Keratinocyte (primary cell): ENCODE measurements at regions not wholly inside any gene's neighbourhood (a gene's known extent, or its start where the extent isn't known, plus 50 kb on each side); places are given as distances from the start of the nearest gene placed in this dataset.

Source experiments
- DNase-seq: peaks from one replicate; pipeline ENCODE4 v3.0.0-alpha.2; 2011; ENCODE audit warnings: low read depth, missing footprints, low spot score
- FAIRE-seq: peaks from 2 replicates; lab custom pipeline; 2011; peaks lifted over from hg19 to GRCh38; lab: Jason Lieb, UNC
- H2AFZ ChIP-seq: 2 replicates; pipeline ENCODE4 v1.6.0; 2012; ENCODE audit warnings: low read length, control low read depth, inconsistent platforms; ENCODE audit not compliant: control insufficient read depth
- H3K27ac ChIP-seq: 2 replicates; pipeline ENCODE4 v1.5.1; 2011; ENCODE audit warnings: low read length; ENCODE audit not compliant: control insufficient read depth, insufficient read depth
- H3K27me3 ChIP-seq: 3 replicates; pipeline ENCODE4 v1.6.0; 2011; ENCODE audit warnings: low read length; ENCODE audit not compliant: control insufficient read depth, insufficient read depth; ENCODE audit errors: extremely low read depth
- H3K36me3 ChIP-seq, 2 experiments: 2 replicates in 1 of 2; 3 replicates in 1 of 2; pipeline ENCODE4 v1.5.1; 2011; ENCODE audit warnings: low read length in 2 of 2, mild to moderate bottlenecking in 1 of 2; ENCODE audit not compliant: control insufficient read depth in 2 of 2, insufficient read depth in 2 of 2; ENCODE audit errors: extremely low read depth in 1 of 2
- H3K4me1 ChIP-seq: 3 replicates; pipeline ENCODE4 v1.5.1; 2011; ENCODE audit warnings: low read length; ENCODE audit not compliant: control insufficient read depth, insufficient read depth; ENCODE audit errors: extremely low read depth
- H3K4me2 ChIP-seq: 3 replicates; pipeline ENCODE4 v1.6.0; 2011; ENCODE audit warnings: low read depth, low read length; ENCODE audit not compliant: control insufficient read depth, insufficient read depth; ENCODE audit errors: extremely low read depth
- H3K4me3 ChIP-seq, 3 experiments: fragments of 200-600 bp in 1 of 3; sonication (generic) in 1 of 3; 2 replicates in 2 of 3; 3 replicates in 1 of 3; pipeline ENCODE4 v1.5.1; 2011 to 2016; ENCODE audit warnings: low read length in 3 of 3, mild to moderate bottlenecking in 3 of 3, control low read depth in 2 of 3, inconsistent platforms in 1 of 3, low read depth in 1 of 3, mixed read lengths in 1 of 3, mixed run types in 1 of 3, moderate library complexity in 1 of 3; ENCODE audit not compliant: control insufficient read depth in 2 of 3, insufficient read depth in 2 of 3; ENCODE audit errors: extremely low read depth in 1 of 3
- H3K79me2 ChIP-seq: 2 replicates; pipeline ENCODE4 v1.6.0; 2012; ENCODE audit warnings: low read length; ENCODE audit not compliant: control insufficient read depth, insufficient read depth
- H3K9ac ChIP-seq: 3 replicates; pipeline ENCODE4 v1.6.0; 2011; ENCODE audit warnings: low read length; ENCODE audit not compliant: control insufficient read depth, insufficient read depth; ENCODE audit errors: extremely low read depth
- H3K9me1 ChIP-seq: 3 replicates; pipeline ENCODE4 v1.6.0; 2011; ENCODE audit warnings: low read length; ENCODE audit not compliant: control insufficient read depth, insufficient read depth; ENCODE audit errors: extremely low read depth
- H3K9me3 ChIP-seq: 2 replicates; pipeline ENCODE4 v1.5.1; 2012; ENCODE audit warnings: low read depth, low read length; ENCODE audit not compliant: control insufficient read depth
- H4K20me1 ChIP-seq: 3 replicates; pipeline ENCODE4 v1.6.0; 2011; ENCODE audit warnings: low read length; ENCODE audit not compliant: control insufficient read depth, insufficient read depth; ENCODE audit errors: extremely low read depth
- EZH2 ChIP-seq: IDR thresholded peaks from one replicate; pipeline ENCODE4 v1.6.1; 2012; ENCODE audit warnings: inconsistent platforms, mild to moderate bottlenecking, low read length, moderate library complexity
- dilution Hi-C: fragments of 300-500 bp; cut with MboI; formaldehyde crosslinking; loops from one replicate; pipeline ENCODE4 v1.7.0; 2020; ENCODE audit warnings: low sequenced_read_pairs; ENCODE audit not compliant: extremely low pct_ligation_motif_present
- TF ChIP-seq, protein P1 (sequence below), 3 experiments: IDR thresholded peaks in 1 of 3; conservative IDR thresholded peaks in 1 of 3; optimal IDR thresholded peaks in 1 of 3; 2 replicates in 2 of 3; 3 replicates in 1 of 3; pipeline versions ENCODE3 to v1.5.1; 2011; ENCODE audit warnings: low read length in 3 of 3, mild to moderate bottlenecking in 3 of 3, moderate library complexity in 2 of 3, control low read depth in 1 of 3, inconsistent platforms in 1 of 3; ENCODE audit not compliant: insufficient read depth in 2 of 3; ENCODE audit errors: extremely low read depth in 1 of 3

DNA sequence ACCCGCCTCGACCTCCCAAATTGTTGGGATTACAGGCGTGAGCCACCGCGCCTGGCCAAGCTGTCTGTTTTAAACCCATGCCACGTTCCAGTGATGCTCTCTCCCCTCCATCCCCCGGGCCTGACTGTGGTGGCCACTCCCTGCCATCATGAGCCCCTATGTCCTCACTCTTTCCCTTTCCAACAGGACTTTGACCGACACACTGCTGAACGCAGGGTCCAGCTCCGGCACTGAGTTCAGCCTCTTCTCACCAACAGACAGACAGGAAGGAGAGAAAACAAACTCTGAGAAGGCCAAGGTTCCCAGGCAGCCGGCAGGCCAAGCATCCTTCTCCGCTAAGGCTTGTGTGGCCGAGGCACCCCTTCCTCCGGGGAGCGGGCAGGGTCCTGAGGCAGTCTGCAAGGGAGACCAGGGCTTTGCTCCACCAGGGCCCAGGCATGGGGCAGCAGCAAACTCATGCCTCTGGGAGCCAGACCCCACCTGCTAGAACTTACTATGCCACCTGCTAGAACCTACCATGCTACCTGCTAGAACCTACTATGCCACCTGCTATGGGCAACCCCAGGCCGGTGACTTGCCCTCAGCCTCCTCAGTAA is 152.7 kb downstream of the CRYBB2 start:
- no peak overlapping the region for H3K9ac ChIP-seq
- H3K9me3 ChIP-seq, result no peaks in the 10 kb centered on the region
- TF ChIP-seq EZH2, result no peak
- TF ChIP-seq, protein P1, sequence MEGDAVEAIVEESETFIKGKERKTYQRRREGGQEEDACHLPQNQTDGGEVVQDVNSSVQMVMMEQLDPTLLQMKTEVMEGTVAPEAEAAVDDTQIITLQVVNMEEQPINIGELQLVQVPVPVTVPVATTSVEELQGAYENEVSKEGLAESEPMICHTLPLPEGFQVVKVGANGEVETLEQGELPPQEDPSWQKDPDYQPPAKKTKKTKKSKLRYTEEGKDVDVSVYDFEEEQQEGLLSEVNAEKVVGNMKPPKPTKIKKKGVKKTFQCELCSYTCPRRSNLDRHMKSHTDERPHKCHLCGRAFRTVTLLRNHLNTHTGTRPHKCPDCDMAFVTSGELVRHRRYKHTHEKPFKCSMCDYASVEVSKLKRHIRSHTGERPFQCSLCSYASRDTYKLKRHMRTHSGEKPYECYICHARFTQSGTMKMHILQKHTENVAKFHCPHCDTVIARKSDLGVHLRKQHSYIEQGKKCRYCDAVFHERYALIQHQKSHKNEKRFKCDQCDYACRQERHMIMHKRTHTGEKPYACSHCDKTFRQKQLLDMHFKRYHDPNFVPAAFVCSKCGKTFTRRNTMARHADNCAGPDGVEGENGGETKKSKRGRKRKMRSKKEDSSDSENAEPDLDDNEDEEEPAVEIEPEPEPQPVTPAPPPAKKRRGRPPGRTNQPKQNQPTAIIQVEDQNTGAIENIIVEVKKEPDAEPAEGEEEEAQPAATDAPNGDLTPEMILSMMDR (optimal IDR thresholded peaks at IDR 0.05 in 1 of 3, IDR thresholded peaks at IDR 0.05 in 1 of 3, conservative IDR thresholded peaks at IDR 0.05 in 1 of 3; ENCODE audit: extremely low read depth in 1 of 3, insufficient read depth in 2 of 3, low read length in 3 of 3), result no peak
- peaks cover 15 to 17% of the 10 kb centered on the region in 2 experiments for H3K36me3 ChIP-seq
- H3K79me2 ChIP-seq, result peaks cover 19% of the 10 kb centered on the region
- no peaks in the 10 kb centered on the region for H3K9me1 ChIP-seq
- no peak overlapping the region for H3K4me2 ChIP-seq
- peaks cover 16% of the 10 kb centered on the region for H4K20me1 ChIP-seq
- no peaks in the 10 kb centered on the region for H3K27me3 ChIP-seq
- DNase-seq, result no peak
- H3K4me1 ChIP-seq, result peaks cover 8% of the 10 kb centered on the region
- no peak overlapping the region for H3K27ac ChIP-seq
- dilution Hi-C loops, result no loop called here
- no peak overlapping the region for H3K4me3 ChIP-seq
- no peak for FAIRE-seq
- H2AFZ ChIP-seq, result no peak overlapping the region

DNA sequence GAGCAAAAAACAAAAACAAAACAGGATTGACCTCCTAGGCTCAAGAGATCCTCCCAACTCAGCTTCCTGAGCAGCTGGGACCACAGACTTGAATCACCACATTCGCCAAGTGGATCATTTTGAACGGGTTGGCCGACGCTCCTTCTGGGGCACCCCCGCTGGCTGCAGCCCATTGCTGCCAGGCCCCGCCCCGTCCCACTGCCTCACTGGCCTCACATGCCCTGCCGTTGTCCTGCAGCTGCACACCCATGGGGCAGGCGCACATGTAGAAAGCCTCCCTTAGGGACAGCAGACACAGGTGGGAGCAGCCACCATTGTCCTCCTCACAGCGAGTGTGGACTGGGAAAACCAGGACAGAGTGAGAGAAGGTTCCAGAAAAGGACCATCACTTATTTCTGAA is 154.5 kb downstream of the CRYBB2 start:
- dilution Hi-C loops, result no loop called here
- Histone ChIP-seq H2AFZ (no peak overlapping the region), H3K4me3 (no peak overlapping the region), H3K27ac (no peak overlapping the region), H3K27me3 (no peaks in the 10 kb centered on the region), H4K20me1 (peaks cover 8% of the 10 kb centered on the region), H3K36me3 (peaks cover 13 to 15% of the 10 kb centered on the region in 2 experiments), H3K9ac (no peak overlapping the region), H3K79me2 (peaks cover 6% of the 10 kb centered on the region), H3K4me2 (no peak overlapping the region), H3K4me1 (no peaks in the 10 kb centered on the region), H3K9me1 (no peaks in the 10 kb centered on the region), H3K9me3 (no peaks in the 10 kb centered on the region)
- FAIRE-seq (no peak), DNase-seq (no peak)
- no peak for TF ChIP-seq EZH2
- TF ChIP-seq, protein P1 (optimal IDR thresholded peaks at IDR 0.05 in 1 of 3, IDR thresholded peaks at IDR 0.05 in 1 of 3, conservative IDR thresholded peaks at IDR 0.05 in 1 of 3; ENCODE audit: extremely low read depth in 1 of 3, insufficient read depth in 2 of 3, low read length in 3 of 3), result no peak
